ENCODE measurements at regions not wholly inside any gene's neighbourhood (a gene's known extent, or its start where the extent isn't known, plus 50 kb on each side); places are given as distances from the start of the nearest gene placed in this dataset.

DNA sequence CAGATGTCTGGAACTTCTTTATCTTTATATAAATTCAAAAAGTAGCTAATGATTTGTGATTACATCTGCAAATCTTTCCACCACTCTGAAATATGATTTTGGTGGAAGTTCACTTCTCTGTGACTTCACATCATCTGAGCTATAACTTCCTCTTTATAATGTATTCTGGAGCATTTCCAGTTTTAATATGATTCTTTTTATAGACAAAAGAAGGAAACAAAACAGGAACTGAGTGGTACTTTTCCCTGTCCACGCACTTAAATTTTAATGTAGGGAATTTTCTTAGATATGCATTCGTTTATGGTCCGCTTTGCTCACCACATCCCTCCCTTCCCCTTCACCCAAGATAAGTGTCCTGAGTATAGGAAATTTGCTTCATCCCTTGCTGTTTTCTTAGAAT, 333.5 kb downstream of the CHSY3 start:
- DNase-seq (ENCODE audit: low read depth, low spot score) = no peak
- Histone ChIP-seq H3K4me1 (ENCODE audit: control insufficient read depth, insufficient read depth, low read length) (no peaks in the 10 kb centered on the region), H3K4me3 (ENCODE audit: low read length) (no peak overlapping the region), H3K36me3 (ENCODE audit: control insufficient read depth, insufficient read depth, low read length) (no peaks in the 10 kb centered on the region), H3K9me3 (ENCODE audit: control insufficient read depth, insufficient read depth, low read length) (no peaks in the 10 kb centered on the region), H3K27ac (ENCODE audit: low read length) (no peak overlapping the region), H3K27me3 (ENCODE audit: control insufficient read depth, insufficient read depth, low read length) (no peaks in the 10 kb centered on the region)
- no CpG with 5 or more reads among the region's 3 CpGs for WGBS (ENCODE audit: insufficient coverage, insufficient read length)
